Activated CD4-positive, alpha-beta T cell treated with anti-CD3 and anti-CD28 coated beads, Interleukin-2, amount 50 U/mL, for 16 hours (primary cell): ENCODE measurements at regions not wholly inside any gene's neighbourhood (a gene's known extent, or its start where the extent isn't known, plus 50 kb on each side); places are given as distances from the start of the nearest gene placed in this dataset.
A peak's percentile ranks its signal among the peaks of the same experiment; 100 is the strongest.
"Not testable (repeated sequence)": the region's sequence is repeated elsewhere in the genome, so short reads cannot be mapped to it uniquely, and the experiment has no call there.

Experiments
- DNase-seq: peaks from one replicate; pipeline ENCODE4 v3.0.0-alpha.2; 2020

- no peak for DNase-seq
These were observed 173.0 kb downstream of the C16orf95 start for GRCh38 chr16:87144232-87144631.

- DNase-seq: peak; percentile 26
These were observed 171.7 kb downstream of the C16orf95 start for GRCh38 chr16:87145181-87146176.

- no peak for DNase-seq
These were observed 170.5 kb downstream of the C16orf95 start for GRCh38 chr16:87146676-87147075.

- DNase-seq: no peak
These were observed 168.1 kb downstream of the C16orf95 start for GRCh38 chr16:87149051-87149450.

- DNase-seq: no peak
These were observed 166.9 kb downstream of the C16orf95 start for GRCh38 chr16:87150262-87150661.

- DNase-seq: no peak
These were observed 166.4 kb downstream of the C16orf95 start for GRCh38 chr16:87150681-87151280.

GRCh38 chr16:87152221-87152755, 164.9 kb downstream of the C16orf95 start:
- DNase-seq: no peak

- DNase-seq: no peak
These were observed 163.9 kb downstream of the C16orf95 start for GRCh38 chr16:87153326-87153725.

GRCh38 chr16:87155315-87155714, 161.9 kb downstream of the C16orf95 start:
- DNase-seq: not testable (repeated sequence)

GRCh38 chr16:87156195-87156594, 161.0 kb downstream of the C16orf95 start:
- DNase-seq: no peak

- DNase-seq: no peak
These were observed 157.0 kb downstream of the C16orf95 start for GRCh38 chr16:87160234-87160636.

- DNase-seq: no peak
These were observed 156.4 kb downstream of the C16orf95 start for GRCh38 chr16:87160701-87161337.

- not testable (repeated sequence) for DNase-seq
These were observed 155.8 kb downstream of the C16orf95 start for GRCh38 chr16:87161410-87161809.

- peak; percentile 13 for DNase-seq
These were observed 155.1 kb downstream of the C16orf95 start for GRCh38 chr16:87161822-87162676.

GRCh38 chr16:87162799-87163198, 154.4 kb downstream of the C16orf95 start:
- not testable (repeated sequence) for DNase-seq

- no peak for DNase-seq
These were observed 153.6 kb downstream of the C16orf95 start for GRCh38 chr16:87163637-87164036.

- DNase-seq: no peak
These were observed 152.0 kb downstream of the C16orf95 start for GRCh38 chr16:87165151-87165550.

- no peak for DNase-seq
These were observed 151.3 kb downstream of the C16orf95 start for GRCh38 chr16:87165885-87166284.

- DNase-seq: no peak
These were observed 150.9 kb downstream of the C16orf95 start for GRCh38 chr16:87166321-87166720.

- DNase-seq: peak; percentile 7
These were observed 150.3 kb downstream of the C16orf95 start for GRCh38 chr16:87166934-87167333.

- DNase-seq: no peak
These were observed 147.6 kb downstream of the C16orf95 start for GRCh38 chr16:87169509-87169995.

GRCh38 chr16:87170310-87170709, 146.9 kb downstream of the C16orf95 start:
- no peak for DNase-seq
